ENCODE measurements at regions not wholly inside any gene's neighbourhood (a gene's known extent, or its start where the extent isn't known, plus 50 kb on each side); places are given as distances from the start of the nearest gene placed in this dataset.

DNA sequence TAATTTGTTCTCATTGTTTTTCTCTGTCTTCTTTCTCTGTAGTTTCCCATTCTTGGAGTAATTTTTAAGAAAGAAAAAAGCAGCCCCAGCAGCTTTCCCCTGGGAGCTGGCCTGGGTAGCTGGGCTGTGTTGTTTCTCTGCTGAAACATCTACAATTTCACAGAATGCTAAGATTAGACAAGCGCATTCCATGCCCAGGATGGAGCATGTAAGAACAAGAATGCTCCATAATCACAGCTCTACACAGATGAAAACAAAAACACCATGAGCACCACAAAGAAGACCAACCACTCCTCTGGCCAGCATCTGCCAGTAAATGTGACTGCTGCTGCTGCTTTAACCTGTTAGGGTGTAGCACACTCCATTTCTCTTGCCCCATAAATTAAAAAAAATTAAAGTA, 239.2 kb upstream of the SLITRK1 start:
- TF ChIP-seq FOS (IDR thresholded peaks at IDR 0.05; ENCODE audit: low read depth, low read length): no peak
- TF ChIP-seq POLR2A (IDR thresholded peaks at IDR 0.05; ENCODE audit: low read depth, low read length): no peak
- TF ChIP-seq, protein P1, sequence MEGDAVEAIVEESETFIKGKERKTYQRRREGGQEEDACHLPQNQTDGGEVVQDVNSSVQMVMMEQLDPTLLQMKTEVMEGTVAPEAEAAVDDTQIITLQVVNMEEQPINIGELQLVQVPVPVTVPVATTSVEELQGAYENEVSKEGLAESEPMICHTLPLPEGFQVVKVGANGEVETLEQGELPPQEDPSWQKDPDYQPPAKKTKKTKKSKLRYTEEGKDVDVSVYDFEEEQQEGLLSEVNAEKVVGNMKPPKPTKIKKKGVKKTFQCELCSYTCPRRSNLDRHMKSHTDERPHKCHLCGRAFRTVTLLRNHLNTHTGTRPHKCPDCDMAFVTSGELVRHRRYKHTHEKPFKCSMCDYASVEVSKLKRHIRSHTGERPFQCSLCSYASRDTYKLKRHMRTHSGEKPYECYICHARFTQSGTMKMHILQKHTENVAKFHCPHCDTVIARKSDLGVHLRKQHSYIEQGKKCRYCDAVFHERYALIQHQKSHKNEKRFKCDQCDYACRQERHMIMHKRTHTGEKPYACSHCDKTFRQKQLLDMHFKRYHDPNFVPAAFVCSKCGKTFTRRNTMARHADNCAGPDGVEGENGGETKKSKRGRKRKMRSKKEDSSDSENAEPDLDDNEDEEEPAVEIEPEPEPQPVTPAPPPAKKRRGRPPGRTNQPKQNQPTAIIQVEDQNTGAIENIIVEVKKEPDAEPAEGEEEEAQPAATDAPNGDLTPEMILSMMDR (conservative IDR thresholded peaks at IDR 0.05; ENCODE audit: low read depth, low read length): no peak
- no peak for TF ChIP-seq NFE2L2 (IDR thresholded peaks at IDR 0.05; ENCODE audit: low read depth, low read length)
- TF ChIP-seq SMC3 (IDR thresholded peaks at IDR 0.05; ENCODE audit: low read depth, low read length): no peak
- TF ChIP-seq, protein P2, sequence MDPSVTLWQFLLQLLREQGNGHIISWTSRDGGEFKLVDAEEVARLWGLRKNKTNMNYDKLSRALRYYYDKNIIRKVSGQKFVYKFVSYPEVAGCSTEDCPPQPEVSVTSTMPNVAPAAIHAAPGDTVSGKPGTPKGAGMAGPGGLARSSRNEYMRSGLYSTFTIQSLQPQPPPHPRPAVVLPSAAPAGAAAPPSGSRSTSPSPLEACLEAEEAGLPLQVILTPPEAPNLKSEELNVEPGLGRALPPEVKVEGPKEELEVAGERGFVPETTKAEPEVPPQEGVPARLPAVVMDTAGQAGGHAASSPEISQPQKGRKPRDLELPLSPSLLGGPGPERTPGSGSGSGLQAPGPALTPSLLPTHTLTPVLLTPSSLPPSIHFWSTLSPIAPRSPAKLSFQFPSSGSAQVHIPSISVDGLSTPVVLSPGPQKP (IDR thresholded peaks at IDR 0.05; ENCODE audit: borderline replicate concordance, low read depth, low read length): no peak
- TF ChIP-seq MAZ (IDR thresholded peaks at IDR 0.05; ENCODE audit: borderline replicate concordance, low read depth, low read length): no peak
- no peak for TF ChIP-seq MXI1 (IDR thresholded peaks at IDR 0.05; ENCODE audit: borderline replicate concordance, low read depth, low read length)
- TF ChIP-seq, protein P3, sequence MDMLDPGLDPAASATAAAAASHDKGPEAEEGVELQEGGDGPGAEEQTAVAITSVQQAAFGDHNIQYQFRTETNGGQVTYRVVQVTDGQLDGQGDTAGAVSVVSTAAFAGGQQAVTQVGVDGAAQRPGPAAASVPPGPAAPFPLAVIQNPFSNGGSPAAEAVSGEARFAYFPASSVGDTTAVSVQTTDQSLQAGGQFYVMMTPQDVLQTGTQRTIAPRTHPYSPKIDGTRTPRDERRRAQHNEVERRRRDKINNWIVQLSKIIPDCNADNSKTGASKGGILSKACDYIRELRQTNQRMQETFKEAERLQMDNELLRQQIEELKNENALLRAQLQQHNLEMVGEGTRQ (IDR thresholded peaks at IDR 0.05; ENCODE audit: low read depth, low read length): no peak
- no peak for TF ChIP-seq MAFK (IDR thresholded peaks at IDR 0.05; ENCODE audit: low read depth, low read length)

Measured in IMR-90 (cell line).